IPS-NIHi11 (cell line): ENCODE measurements at regions not wholly inside any gene's neighbourhood (a gene's known extent, or its start where the extent isn't known, plus 50 kb on each side); places are given as distances from the start of the nearest gene placed in this dataset.

Source experiments
- DNase-seq: peaks from one replicate; pipeline ENCODE4 v3.0.0; 2012; ENCODE audit warnings: mixed read lengths, low spot score

DNA sequence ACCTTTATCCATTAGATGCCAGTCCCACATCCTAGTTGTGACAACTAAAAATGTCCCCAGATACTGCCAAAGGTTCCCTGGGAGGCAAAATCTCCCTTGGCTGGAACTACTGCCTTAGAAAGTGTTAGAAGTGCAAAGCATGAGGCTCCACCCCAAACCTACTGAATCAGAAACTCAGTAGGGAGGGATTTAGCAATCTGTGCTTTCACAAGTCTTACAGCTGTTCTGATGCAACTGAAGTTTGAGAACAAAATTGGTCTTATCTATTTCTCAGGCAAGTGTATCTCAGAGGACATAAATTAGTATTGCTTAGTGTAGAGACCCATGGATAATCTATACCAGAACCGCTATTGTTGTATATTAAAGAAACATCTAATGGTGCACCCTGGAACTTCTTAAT is 70.2 kb downstream of the CLDN1 start:
- no peak for DNase-seq

DNA sequence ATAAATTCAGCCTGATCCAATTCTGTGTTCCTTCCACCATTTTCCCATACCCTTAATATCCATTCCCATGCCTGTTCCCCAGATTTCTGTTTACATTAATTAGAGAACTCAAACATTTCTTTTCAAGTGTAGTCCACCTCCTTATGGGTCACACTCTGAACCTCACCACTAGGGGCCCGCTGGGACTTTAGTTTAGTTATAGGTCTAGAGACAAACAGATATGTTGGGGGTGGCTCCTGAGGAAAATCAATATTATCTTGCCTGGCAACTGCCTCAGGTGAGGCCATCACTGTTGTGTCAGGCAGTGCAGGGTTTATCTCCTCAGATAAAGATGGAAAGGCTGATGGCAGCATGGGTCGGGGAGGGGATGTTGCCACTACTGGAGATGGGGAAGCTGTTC is 72.8 kb downstream of the CLDN1 start:
- DNase-seq = no peak

DNA sequence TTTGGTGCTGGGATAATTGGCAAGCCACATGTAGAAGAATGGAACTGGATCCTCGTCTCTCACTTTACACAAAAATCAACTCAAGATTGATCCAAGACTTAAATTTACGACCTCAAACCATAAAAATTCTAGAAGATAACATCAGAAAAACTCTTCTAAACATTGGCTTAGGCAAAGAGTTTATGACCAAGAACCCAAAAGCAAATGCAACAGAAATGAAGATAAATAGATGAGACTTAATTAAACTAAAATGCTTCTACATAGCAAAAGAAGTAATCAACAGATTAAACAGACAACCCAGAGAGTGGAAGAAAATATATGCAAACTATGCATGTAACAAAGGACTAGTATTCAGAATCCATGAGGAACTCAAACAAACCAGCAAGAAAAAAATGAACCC is 80.1 kb downstream of the CLDN1 start:
- DNase-seq = no peak

DNA sequence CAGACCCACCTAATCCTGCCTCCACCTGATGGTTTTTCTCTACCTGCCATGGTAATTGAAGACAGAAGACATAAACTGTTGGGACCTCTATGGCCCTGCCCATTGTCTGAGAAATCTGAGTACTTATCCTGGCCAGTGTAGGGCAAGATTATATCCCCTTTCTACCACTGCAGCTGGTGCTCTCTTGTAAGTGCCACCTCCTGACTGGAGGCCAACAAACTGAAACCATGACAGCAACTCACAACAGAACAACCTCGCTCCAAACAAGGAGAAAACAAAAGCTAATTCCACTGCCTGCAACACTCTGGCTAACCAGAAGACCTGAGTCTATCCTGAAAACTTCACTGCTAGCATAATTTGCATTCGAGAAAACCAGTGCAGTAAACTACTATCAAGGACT is 82.9 kb downstream of the CLDN1 start:
- DNase-seq = no peak

DNA sequence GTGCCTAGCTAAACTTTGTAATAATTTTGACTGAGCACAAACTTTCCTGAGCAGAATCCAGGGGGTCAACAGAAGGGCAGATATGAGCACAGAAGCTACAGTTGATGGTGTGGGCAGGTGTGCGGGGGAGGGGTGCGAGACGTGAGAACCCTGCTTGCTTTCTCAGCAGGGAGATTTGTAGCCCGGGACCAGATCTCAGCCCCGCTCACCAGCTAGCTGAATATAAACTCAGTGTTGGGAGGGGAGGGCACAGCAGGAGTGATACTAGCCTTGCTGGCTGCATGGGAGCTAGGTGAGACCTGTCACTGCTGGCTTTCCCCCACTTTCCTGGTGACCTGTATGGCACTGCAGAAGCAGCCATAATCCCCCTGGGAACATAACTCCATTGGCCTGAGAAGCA is 83.4 kb downstream of the CLDN1 start:
- DNase-seq = no peak

DNA sequence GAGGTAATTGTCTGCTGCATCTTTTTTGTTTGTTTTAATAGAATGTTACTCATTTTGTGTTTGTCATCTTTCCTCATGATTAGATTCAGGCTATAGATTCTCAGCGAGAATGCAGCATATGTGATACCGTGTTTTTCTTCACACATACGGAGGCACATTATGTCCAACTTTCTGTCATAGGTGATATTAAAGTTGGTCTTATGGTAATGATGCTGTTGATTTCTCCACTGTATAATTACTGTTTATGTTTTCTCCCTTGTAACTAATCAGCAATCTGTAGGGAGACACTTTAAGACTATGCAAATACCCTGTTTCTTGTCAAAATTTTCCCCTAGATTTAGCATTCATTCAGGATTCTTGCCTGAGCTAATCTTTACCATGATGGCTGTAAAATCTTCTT is 87.6 kb downstream of the CLDN1 start:
- no peak for DNase-seq

DNA sequence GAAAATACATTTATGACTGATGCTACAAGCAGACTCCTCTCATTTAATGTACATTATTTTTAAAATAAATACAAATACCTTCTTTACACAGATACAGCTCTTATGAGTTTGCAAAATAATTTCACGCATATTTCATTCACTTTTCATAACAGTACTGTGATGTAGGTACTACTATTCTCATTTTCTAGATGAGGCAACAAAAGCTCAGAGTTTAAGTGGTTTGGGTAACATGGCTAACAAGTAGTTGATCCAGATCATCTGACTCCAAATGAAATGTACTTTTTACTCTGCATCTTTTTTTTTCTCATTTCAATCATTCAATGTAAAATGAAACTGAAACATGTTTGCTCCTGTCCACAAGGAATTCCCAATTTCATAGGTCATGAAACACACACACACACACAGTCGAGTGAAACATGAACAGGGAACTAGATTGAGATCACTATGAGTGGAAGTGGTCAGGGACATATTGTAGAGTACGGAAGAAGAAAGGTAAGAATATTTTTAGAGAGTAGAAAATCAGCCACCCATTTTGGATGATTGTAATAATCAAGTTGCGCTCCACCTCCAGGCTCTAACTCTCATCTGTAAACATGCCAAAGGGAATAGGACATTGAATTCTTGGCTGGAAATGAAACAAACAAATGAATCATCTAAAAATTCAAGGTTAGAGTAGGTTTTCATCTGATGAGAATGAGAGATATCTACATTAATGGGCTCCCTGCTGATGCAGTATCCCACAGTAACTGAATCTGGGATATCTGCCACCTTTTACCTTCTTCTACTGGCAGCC is 92.4 kb downstream of the CLDN1 start:
- no peak for DNase-seq

DNA sequence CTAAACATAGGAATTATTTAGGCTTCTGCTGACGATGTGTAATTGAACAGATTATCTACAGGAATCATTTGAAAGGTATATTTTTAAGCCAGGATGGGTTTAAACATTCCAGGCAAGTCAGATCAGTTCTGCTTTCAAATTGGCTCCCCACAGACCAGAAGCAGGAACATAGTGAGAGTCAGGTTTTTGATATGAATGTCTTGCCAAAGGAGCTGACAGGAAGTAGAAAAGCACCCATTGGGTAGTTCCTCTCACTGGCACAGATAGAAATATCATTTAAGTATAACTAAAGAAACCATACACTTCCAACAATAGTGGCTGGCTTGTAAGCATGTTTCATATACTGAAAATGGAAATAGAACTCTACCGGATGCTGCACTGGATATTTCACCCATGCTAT is 95.2 kb downstream of the CLDN1 start:
- DNase-seq = no peak

DNA sequence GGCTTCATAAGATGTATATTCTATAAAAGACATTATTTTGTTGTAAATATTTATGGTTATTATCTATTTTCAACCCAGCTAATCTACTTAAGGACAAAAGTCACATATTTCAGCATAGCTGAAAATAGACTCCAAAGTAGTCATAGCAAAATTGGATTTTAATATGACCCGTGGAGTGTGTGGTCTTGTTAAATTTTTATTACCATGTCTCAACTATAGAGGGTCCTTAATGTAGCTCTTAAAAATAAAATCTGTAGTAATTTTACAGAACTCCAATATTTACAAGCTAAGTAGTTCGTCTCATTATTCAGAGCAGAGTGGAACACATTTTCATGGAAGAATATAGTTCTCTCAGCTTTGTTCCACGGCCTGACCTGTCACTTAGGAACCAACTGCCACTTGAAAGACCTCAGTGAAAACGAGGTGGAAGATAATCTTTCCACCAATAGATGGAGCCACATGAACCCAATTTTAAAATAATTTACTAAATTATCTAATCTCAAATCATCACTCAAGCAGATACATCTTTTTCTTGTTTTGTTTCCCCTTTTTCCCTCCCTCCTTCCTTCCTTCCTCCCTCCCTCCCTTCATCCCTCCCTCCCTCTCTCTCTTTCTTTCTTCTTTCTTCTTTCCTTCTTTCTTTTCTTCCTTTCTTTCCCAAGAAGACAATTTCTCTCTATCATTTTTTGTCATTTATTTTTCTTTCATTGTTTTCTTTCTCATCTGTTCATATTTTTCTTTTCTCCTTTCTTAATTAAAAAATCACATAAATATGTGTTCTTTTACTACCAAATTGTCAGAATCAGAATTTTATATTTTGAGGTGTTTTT is 97.2 kb downstream of the CLDN1 start:
- peak; percentile 37 for DNase-seq

DNA sequence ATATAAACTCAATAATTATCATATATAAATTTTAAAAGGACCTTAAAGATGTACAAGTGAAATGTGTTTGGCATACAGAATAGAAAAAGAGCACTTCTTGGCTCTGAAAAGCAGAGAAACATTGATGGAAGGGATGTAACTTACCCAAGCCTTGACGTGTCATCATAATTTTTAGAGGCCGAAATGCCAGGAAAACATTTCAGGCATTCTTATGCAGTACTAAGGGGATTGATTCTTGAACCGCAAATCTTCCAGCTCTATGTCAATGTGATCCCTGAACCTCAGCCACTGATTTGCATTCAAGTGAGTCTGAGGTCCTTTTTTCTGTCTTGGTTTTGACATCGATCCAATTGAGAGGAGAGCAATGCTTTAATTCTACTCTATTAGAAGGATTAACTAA is 97.8 kb downstream of the CLDN1 start:
- no peak for DNase-seq

DNA sequence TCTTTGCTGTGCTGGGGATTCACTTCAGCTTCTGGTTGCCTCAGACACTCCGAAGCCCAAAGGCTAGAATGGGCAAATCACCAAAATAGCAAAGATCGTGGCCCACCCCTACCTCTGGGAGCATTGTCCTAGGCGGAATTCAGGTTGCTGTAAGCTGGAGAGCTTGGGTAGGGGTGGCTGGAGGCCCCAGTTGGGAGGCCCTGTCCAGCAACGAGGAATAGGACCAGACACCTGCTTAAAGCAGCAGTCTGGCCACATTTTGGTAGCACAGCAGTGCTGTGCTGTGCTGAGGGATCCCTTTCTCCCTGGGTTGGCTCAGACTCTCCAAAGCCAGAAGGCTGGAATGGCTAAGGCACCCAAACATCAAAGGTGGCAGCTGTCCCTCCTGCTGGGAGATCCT is 99.3 kb downstream of the CLDN1 start:
- no peak for DNase-seq

DNA sequence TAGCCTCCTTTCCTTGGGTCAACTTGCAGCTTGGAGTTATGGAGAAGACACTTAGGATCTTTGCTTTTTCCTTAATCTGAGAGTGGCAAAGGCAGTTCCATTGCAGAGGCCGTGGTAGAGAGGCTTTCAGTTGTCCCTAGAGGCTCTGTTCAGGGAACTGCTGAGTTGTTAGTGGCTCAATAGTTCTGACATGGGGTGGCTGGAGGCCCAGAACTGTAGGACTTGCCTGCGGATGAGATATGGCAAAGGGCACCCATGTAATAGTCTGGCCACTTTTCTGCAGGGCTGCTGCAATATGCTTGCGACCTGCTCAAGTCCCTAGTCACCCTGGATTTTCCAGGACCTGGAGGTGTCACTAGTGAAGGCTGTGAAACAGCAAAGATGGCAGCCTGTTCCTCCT is 99.9 kb downstream of the CLDN1 start:
- DNase-seq = no peak

DNA sequence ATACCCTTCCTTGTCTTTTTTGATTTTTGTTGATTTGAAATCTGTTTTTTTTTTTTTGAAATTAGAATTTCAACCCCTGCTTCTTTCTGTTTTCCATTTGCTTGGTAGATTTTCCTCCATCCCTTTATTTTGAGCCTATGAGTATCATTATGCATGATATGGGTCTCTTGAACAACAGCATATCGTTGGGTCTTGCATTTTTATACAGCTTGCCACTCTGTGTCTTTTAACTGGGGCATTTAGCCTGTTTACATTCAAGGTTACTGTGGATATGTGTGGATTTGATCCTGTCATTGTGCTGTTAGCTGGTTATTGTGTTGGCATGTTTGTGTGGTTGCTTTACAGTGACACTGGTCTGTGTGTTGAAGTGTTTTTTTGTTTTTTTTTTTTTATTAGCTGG is 99.7 kb upstream of the P3H2 start:
- DNase-seq = no peak

DNA sequence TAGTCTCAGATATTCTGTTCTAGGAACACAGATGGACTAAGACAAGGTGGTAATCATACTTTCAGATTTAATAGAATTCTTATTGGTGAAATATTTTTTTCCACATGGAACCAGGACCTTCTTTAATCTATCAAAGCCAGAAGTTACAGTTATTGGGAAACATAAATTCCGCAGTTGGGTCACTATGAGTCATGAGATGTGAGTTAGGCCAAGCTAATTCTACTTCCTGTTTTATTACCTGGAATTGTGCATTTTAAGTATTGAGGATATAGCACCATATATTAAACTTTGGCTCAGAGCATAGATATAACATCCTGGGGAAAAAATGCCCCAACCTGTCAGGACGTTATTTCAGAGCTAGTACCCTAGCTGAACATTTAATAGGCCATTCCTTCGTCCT is 96.4 kb upstream of the P3H2 start:
- no peak for DNase-seq

DNA sequence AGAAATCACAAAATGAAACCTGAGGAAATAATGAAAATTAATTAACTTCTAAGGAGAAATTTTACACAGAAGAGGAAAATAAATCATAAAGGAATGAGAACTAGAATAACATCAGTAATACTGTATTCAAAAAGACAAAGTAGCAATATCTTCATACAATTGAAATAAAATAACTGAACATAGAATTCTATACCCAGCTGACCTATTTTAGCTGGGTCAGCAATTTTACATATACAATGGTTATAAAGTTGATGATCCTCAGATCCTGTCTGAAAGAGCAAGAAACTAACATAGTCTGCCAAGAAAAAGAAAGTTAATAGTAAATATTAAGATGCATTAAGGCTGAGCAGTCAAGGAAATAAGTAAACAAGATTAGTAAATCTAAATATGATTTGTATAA is 93.0 kb upstream of the P3H2 start:
- DNase-seq = no peak

DNA sequence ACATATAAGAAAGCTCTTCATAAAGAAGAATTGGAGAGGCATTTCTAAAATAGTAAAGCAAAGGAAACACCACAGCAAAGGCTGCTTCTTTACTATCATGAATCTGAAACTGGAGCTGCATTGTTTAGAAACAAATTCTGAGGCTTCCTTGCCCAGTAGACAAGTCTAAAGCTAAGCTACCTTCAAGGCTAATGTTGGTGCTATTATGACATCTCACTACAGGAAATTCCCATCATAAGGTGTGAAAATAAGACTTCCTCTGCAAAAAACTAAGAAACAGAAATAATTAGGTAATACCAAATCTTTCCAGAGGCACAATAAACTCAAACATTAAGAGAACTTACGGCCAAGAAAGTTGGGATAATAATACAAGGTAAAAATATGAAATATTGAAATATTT is 89.9 kb upstream of the P3H2 start:
- no peak for DNase-seq

DNA sequence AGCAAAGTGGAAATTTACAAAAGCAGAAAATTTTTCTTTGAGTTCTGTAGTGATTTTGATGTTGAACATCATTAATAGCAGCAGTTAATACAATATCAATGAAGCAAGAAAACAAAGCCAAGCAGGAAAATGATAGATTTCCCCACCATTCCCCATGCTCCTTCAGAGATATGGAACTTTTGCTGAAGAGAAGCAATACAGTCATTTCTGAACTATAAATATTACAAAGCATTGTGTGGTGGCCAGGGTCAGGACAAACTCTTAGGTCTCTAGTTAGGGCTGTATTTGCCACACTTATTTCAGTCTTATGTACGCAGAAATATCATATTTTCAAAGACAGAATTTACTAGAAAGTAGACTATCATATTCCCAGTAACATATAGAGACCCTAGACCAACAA is 88.8 kb upstream of the P3H2 start:
- no peak for DNase-seq

DNA sequence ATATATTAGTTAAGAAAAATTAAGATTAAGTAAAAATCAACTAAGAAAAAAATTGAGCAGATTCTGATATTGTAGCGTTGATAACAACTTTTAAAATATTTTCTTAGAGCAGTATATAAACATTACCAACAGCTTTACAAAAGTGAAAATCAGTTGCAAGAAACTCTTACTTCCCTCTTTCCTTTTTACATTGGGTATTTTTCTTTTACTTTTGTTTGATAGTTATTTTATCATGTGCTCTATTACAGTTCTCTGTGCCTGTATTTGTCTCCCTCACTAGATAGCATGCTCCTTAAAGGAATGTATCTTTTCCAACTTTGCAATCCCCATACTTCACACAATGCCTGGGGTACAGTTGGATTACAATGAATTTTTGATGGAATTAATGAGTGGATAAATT is 87.5 kb upstream of the P3H2 start:
- no peak for DNase-seq

DNA sequence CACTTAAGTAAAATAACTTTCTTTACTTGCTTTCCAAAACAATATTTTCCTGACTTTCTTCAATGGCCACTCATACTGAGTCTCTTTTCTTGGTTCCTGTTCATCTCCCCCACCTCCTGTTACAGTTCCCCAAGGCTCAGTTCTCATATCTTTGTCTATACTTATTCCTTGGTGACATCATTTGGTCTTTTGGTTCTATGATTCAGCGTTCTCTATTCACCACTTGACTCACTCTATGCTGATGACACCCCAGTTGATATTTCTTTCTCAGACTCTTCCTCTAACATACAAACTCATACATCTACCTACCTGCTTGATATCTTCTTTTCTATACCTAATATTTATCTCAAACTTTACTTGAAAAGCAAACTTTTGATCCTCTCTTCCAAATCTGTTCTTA is 85.0 kb upstream of the P3H2 start:
- DNase-seq = no peak

DNA sequence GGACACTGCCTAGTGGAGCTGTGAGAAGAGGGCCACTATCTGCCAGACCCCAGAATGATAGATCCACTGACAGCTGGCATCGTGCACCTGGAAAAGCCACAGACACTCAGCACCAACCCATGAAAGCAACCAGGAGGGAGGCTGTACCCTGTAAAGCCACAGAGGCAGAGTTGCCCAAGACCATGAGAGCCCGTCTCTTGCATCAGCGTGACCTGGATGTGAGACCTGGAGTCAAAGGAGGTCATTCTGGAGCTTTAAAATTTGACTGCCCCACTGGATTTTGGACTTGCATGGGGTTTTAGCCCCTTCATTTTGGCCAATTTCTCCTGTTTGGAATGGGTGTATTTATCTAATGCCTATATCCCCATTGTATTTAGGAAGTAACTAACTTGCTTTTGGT is 83.5 kb upstream of the P3H2 start:
- DNase-seq = no peak

DNA sequence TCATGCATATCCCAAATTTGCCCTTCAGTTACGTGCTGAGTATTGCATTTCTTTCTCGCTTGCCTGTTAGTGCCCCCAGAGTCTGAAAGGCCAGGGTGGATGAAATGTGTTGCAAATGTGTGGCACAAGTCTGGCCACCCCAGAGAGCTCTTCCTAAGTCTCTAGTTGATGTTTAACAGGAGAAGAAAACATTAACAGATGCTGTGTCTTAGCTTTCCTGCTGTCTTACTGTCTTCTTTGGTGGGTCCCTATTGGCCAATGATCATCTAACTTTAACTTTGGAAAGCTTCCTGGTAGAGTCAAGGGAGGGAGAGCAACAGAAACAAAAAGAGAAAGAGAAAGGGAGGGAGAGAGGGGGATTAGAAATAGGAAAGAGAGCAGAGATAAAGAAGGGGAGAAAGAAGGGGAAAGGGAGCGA is 76.7 kb upstream of the P3H2 start:
- DNase-seq = no peak

DNA sequence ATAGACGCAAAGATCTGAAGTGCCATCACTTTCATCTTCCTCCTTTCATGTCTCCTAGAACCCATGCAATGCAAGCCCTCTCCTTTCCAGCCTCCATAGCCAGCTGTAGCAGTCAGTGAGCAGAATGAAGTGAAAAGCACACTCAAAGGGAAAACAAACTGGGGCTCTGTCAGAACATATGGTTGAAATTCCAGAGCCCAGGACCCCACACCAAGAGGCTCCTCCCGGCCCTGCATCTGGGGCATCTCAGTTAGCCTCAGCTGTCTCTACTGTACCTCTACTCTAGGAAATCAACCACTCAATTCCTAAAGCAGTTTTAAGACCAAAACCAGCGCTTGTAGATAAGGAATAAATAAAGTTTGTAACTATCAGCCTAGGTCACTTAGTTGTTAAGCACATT is 73.8 kb upstream of the P3H2 start:
- DNase-seq = no peak

DNA sequence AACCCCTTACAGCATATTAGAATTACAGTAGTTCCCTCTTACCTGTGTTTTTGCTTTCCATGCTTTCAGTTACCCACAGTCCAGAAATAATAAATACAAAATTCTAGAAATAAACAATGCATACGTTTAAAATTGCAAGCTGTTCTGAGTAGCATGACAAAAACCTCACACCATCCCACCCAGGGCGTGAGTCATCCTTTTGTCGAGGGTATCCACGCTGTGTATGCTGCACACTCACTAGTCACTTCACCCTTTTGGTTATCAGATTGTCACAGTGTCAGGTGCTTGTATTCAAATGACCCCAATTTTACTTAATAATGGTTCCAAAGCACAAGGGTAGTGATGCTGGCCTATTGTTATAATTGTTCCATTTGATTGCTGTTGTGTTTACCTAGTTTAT is 72.5 kb upstream of the P3H2 start:
- DNase-seq = no peak

DNA sequence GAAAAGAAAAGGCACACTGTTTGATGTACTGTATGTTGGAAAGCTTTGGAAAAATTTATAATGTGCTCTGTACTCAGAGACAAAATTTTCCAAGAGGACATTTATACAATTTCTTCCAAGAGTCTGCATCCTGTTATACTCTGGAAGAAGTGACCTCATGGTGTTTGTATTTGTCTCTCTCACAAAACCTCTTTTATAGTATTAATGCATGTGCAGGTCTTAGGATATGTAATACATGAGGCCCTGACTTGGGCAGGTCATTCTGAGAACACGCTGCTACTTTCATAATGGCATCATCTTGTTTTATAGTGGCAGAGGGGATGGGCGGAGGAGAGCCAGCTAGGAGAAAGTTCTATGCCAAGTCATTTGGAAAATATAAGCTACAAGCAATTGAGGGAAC is 72.0 kb upstream of the P3H2 start:
- DNase-seq = no peak
